OCI-LY7 (cell line): ENCODE measurements at regions not wholly inside any gene's neighbourhood (a gene's known extent, or its start where the extent isn't known, plus 50 kb on each side); places are given as distances from the start of the nearest gene placed in this dataset.

ENCODE experiments used
- CTCF ChIP-seq: fragments of 200-600 bp; sonication (generic); conservative IDR thresholded peaks from 2 replicates; pipeline ENCODE4 v1.5.1; 2014; ENCODE audit warnings: mild to moderate bottlenecking, antibody characterized with exemption, low read length, moderate library complexity, mixed read lengths
- EZH2phosphoT487 ChIP-seq: fragments of 200-600 bp; sonication (generic); IDR thresholded peaks from 2 replicates; pipeline ENCODE4 v1.6.1; 2018; ENCODE audit warnings: low read depth, borderline replicate concordance, mild to moderate bottlenecking, mixed run types, antibody characterized with exemption, low read length, moderate library complexity, mixed read lengths

GRCh38 chr3:181631901-181632300, 79.8 kb upstream of the SOX2 start:
- TF ChIP-seq CTCF (no peak), EZH2phosphoT487 (no peak)
